OCI-LY7 (cell line): ENCODE measurements at regions not wholly inside any gene's neighbourhood (a gene's known extent, or its start where the extent isn't known, plus 50 kb on each side); places are given as distances from the start of the nearest gene placed in this dataset.

Source experiments
- CTCF ChIP-seq: fragments of 200-600 bp; sonication (generic); conservative IDR thresholded peaks from 2 replicates; pipeline ENCODE4 v1.5.1; 2014; ENCODE audit warnings: mild to moderate bottlenecking, antibody characterized with exemption, low read length, moderate library complexity, mixed read lengths
- EZH2phosphoT487 ChIP-seq: fragments of 200-600 bp; sonication (generic); IDR thresholded peaks from 2 replicates; pipeline ENCODE4 v1.6.1; 2018; ENCODE audit warnings: low read depth, borderline replicate concordance, mild to moderate bottlenecking, mixed run types, antibody characterized with exemption, low read length, moderate library complexity, mixed read lengths

- TF ChIP-seq CTCF (no peak), EZH2phosphoT487 (no peak)
Observed at GRCh38 chr2:122703676-122704075, 948.2 kb downstream of the TSN start.
